ENCODE measurements at regions not wholly inside any gene's neighbourhood (a gene's known extent, or its start where the extent isn't known, plus 50 kb on each side); places are given as distances from the start of the nearest gene placed in this dataset.

DNA sequence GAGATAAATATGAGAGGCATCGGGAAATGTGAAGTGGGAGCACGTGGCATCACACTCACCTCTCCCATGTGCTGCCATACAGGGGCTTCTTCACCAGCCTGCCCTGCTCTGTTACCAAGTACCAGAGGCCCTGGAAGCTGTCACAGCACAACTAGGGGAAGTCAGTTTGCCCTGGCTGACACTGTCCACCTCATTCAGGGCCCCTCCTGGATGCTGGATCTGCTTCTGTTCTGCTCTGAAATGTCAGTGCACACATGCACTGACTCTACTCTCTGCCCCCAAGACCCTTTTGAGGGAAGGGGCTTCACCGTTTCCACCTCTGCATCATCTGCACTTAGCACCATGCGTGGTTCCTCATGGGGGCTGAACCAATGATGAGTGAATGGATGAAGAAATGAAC is 311.1 kb downstream of the EN1 start:
- no peak for DNase-seq
- H3K27me3 Mint-ChIP-seq (ENCODE audit: unreplicated experiment), result no peaks in the 10 kb centered on the region
- TF ChIP-seq, protein P1, sequence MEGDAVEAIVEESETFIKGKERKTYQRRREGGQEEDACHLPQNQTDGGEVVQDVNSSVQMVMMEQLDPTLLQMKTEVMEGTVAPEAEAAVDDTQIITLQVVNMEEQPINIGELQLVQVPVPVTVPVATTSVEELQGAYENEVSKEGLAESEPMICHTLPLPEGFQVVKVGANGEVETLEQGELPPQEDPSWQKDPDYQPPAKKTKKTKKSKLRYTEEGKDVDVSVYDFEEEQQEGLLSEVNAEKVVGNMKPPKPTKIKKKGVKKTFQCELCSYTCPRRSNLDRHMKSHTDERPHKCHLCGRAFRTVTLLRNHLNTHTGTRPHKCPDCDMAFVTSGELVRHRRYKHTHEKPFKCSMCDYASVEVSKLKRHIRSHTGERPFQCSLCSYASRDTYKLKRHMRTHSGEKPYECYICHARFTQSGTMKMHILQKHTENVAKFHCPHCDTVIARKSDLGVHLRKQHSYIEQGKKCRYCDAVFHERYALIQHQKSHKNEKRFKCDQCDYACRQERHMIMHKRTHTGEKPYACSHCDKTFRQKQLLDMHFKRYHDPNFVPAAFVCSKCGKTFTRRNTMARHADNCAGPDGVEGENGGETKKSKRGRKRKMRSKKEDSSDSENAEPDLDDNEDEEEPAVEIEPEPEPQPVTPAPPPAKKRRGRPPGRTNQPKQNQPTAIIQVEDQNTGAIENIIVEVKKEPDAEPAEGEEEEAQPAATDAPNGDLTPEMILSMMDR (IDR thresholded peaks at IDR 0.05; ENCODE audit: partially characterized antibody, unreplicated experiment), result no peak

DNA sequence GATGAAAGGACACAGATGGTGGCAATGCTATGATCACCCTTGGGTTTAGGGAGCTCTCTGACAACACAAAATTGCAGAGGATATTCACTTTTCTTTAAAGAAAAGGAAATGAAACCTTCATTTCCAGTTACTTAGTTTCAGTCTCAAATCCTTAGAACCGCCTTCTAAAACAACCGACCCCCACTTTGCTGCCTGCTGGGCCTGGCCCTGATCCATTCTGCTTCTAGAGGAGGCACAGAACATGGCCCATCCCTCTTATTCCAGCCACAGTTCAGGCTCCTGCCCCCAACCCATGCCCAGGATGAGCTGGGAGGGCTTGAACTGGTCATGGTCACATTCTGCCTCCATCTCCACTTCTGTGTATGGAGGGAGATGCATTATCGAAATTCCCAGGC is 311.6 kb downstream of the EN1 start:
- H3K27ac Mint-ChIP-seq (ENCODE audit: unreplicated experiment), result no peak overlapping the region
- TF ChIP-seq, protein P1 (IDR thresholded peaks at IDR 0.05; ENCODE audit: partially characterized antibody, unreplicated experiment), result no peak
- H3K4me3 Mint-ChIP-seq (ENCODE audit: unreplicated experiment), result no peak overlapping the region
- H3K9me3 Mint-ChIP-seq (ENCODE audit: unreplicated experiment), result no peaks in the 10 kb centered on the region
- no peak for DNase-seq
- no peaks in the 10 kb centered on the region for H3K27me3 Mint-ChIP-seq (ENCODE audit: unreplicated experiment)
- H3K36me3 Mint-ChIP-seq (ENCODE audit: unreplicated experiment), result no peaks in the 10 kb centered on the region
- no peaks in the 10 kb centered on the region for H3K4me1 Mint-ChIP-seq (ENCODE audit: low read depth, unreplicated experiment)

More for the DNA sequence above, 311.1 kb downstream of the EN1 start:
- no peak overlapping the region for H3K4me3 Mint-ChIP-seq (ENCODE audit: unreplicated experiment)
- no peak overlapping the region for H3K27ac Mint-ChIP-seq (ENCODE audit: unreplicated experiment)
- no peaks in the 10 kb centered on the region for H3K4me1 Mint-ChIP-seq (ENCODE audit: low read depth, unreplicated experiment)
- H3K9me3 Mint-ChIP-seq (ENCODE audit: unreplicated experiment), result no peaks in the 10 kb centered on the region
- no peaks in the 10 kb centered on the region for H3K36me3 Mint-ChIP-seq (ENCODE audit: unreplicated experiment)

DNA sequence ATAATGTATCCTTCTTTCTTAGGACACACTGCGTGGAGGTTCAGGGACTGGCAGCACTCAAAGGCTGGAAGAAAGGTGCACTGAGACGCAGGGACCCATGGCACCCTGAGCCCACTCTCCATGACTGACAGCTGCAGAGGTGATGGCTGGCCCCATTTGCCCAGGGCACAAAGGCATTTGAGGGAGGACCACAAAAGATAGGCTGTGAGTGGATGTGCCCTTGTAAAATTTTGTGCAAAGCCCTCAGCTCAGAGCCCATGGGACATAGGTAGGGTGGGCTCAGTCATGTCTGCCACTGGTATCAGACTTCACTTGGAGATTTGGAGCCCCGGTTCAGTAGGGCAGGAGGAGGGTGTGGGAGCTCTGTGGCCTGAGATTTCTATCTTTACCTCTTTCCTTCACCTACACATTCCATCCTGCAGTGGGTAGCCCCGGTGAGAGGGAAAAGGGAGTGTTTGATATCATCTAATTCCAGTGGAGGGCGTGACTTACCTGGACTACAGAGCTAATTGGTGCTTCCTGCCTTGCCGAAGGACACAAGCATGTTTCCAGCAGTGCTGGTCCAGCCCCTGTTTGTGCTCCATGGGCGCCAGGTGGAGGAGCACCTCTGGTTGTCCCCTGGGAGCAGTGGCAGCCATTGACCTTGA is 312.2 kb downstream of the EN1 start:
- Mint-ChIP-seq H3K4me1 (ENCODE audit: low read depth, unreplicated experiment) (no peaks in the 10 kb centered on the region), H3K36me3 (ENCODE audit: unreplicated experiment) (no peaks in the 10 kb centered on the region), H3K4me3 (ENCODE audit: unreplicated experiment) (no peak overlapping the region), H3K27me3 (ENCODE audit: unreplicated experiment) (no peaks in the 10 kb centered on the region), H3K9me3 (ENCODE audit: unreplicated experiment) (no peaks in the 10 kb centered on the region), H3K27ac (ENCODE audit: unreplicated experiment) (no peak overlapping the region)
- TF ChIP-seq, protein P1 (IDR thresholded peaks at IDR 0.05; ENCODE audit: partially characterized antibody, unreplicated experiment), result no peak
- no peak for DNase-seq

DNA sequence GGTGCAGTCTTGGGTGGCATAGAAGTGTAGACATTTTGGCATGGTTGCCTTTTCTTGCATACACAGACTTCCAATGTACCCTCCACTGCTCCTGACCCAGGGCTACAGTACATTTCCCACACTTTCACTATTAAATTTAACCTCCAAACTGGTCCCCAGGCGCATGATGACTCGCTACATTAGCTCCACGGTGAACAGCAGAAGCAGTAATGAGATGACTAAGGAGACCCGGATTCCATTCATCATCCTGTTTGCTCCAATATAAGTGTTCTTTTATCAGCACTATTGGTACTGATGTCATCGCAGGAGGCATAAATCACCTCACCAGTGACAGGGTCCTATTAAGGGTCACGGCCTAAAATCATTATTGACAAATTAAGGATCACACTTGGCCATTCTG is 316.5 kb downstream of the EN1 start:
- H3K27me3 Mint-ChIP-seq (ENCODE audit: unreplicated experiment), result no peaks in the 10 kb centered on the region
- H3K4me3 Mint-ChIP-seq (ENCODE audit: unreplicated experiment), result no peak overlapping the region
- no peak for DNase-seq
- peaks cover 3% of the 10 kb centered on the region for H3K4me1 Mint-ChIP-seq (ENCODE audit: low read depth, unreplicated experiment)
- peaks cover 2% of the 10 kb centered on the region for H3K9me3 Mint-ChIP-seq (ENCODE audit: unreplicated experiment)
- no peak overlapping the region for H3K27ac Mint-ChIP-seq (ENCODE audit: unreplicated experiment)
- TF ChIP-seq, protein P1 (IDR thresholded peaks at IDR 0.05; ENCODE audit: partially characterized antibody, unreplicated experiment), result no peak
- H3K36me3 Mint-ChIP-seq (ENCODE audit: unreplicated experiment), result no peaks in the 10 kb centered on the region

DNA sequence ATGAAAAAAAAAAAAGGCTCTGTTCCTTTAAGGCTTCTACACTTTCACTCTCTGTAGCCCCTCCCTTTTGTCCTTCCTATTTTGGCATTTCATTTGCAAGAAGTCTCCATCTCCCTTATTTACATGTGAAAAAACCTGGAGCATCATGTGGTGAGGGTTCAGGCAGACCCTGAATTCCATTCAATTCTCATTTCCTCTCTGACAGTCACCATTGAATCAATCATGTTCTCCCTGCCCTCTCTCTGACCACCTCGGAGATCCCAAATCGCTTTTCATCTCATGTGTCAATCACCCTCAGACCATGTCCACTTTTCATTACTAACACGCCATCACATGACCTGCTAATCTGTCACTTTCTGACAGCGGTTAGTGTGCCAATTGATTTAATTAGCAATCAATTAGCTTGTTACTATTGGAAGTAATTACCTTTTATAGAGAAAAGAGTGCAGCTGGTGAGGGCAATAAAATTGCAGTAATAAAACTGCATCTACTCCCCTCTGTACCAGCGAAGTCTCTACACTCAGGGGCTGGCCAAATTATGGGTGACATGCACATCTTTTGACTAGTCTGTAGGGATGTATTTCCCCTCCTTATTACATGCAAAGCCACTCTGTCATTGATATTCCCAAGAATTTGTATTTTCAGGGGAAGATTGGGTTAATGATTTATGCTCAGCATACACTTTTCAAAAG is 317.4 kb downstream of the EN1 start:
- Mint-ChIP-seq H3K27ac (ENCODE audit: unreplicated experiment) (no peak overlapping the region), H3K36me3 (ENCODE audit: unreplicated experiment) (no peaks in the 10 kb centered on the region), H3K9me3 (ENCODE audit: unreplicated experiment) (peaks cover 2% of the 10 kb centered on the region), H3K27me3 (ENCODE audit: unreplicated experiment) (no peaks in the 10 kb centered on the region), H3K4me3 (ENCODE audit: unreplicated experiment) (no peak overlapping the region), H3K4me1 (ENCODE audit: low read depth, unreplicated experiment) (peaks cover 3% of the 10 kb centered on the region)
- DNase-seq, result no peak
- TF ChIP-seq, protein P1 (IDR thresholded peaks at IDR 0.05; ENCODE audit: partially characterized antibody, unreplicated experiment), result no peak
